Effector memory CD4-positive, alpha-beta T cell (primary cell): ENCODE measurements at regions not wholly inside any gene's neighbourhood (a gene's known extent, or its start where the extent isn't known, plus 50 kb on each side); places are given as distances from the start of the nearest gene placed in this dataset.
"Not testable (repeated sequence)": the region's sequence is repeated elsewhere in the genome, so short reads cannot be mapped to it uniquely, and the experiment has no call there.

Experiments used
- DNase-seq, 3 donors: peaks; one replicate each; pipeline ENCODE4 v3.0.0-alpha.2; 2020
- H3K27ac ChIP-seq: 2 replicates; pipeline ENCODE4 v1.7.0; 2013; ENCODE audit warnings: mild to moderate bottlenecking, low read length, moderate library complexity; ENCODE audit not compliant: insufficient read depth, poor library complexity, severe bottlenecking
- H3K27me3 ChIP-seq: replicated peaks from 2 replicates; pipeline ENCODE4 v1.7.0; 2013; ENCODE audit warnings: mild to moderate bottlenecking, low read length; ENCODE audit not compliant: insufficient read depth, control insufficient read depth, poor library complexity, severe bottlenecking
- H3K36me3 ChIP-seq: 2 replicates; pipeline ENCODE4 v1.7.0; 2013; ENCODE audit warnings: mild to moderate bottlenecking, low read length, moderate library complexity; ENCODE audit not compliant: control insufficient read depth, insufficient read depth
- H3K4me1 ChIP-seq: 2 replicates; pipeline ENCODE4 v1.7.0; 2013; ENCODE audit warnings: low read length, mild to moderate bottlenecking; ENCODE audit not compliant: control insufficient read depth, insufficient read depth, poor library complexity, severe bottlenecking
- H3K4me3 ChIP-seq: 2 replicates; pipeline ENCODE4 v1.7.0; 2013; ENCODE audit warnings: low read length, low read depth, mild to moderate bottlenecking; ENCODE audit not compliant: insufficient read depth, poor library complexity, severe bottlenecking
- H3K9me3 ChIP-seq: 2 replicates; pipeline ENCODE4 v1.7.0; 2013; ENCODE audit warnings: mild to moderate bottlenecking, low read length, moderate library complexity; ENCODE audit not compliant: control insufficient read depth

DNA sequence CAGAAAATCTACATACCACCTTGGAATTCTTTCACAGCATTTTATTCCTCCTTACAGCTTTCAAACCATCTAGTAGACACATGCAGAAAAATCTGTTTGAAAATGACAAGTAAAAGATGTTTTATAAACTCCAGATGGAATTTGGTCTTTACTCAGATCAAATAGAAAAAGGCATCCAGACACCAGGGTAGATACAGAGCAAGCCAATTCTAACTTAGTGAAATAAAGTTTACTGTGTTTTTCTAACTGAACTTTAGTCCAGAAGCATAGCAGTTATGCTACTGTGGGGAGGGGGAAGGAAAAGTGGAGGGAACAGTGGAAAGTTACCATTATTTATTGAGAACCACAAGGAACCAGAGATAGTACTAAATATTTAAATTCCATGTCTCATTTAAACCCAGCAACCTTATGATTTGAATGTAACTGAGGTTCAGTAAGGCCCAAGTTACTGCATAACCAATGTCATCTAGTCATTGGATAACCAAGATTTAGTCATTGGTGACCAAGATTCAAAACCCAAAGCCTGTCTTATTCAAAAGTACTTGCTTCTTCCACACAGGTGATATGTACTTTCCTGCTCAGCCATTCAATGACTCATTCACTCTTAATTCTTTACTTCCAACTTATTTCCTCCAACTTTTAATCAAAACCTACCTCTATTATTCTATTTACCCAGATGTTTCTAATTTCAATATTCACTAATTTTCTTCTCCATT lies 57.7 kb downstream of the RAD51AP2 start:
- no peaks in the 10 kb centered on the region for H3K4me1 ChIP-seq
- H3K9me3 ChIP-seq: no peaks in the 10 kb centered on the region
- no peak overlapping the region for H3K27ac ChIP-seq
- DNase-seq: no peak
- no peaks in the 10 kb centered on the region for H3K36me3 ChIP-seq
- no peaks in the 10 kb centered on the region for H3K27me3 ChIP-seq
- no peak overlapping the region for H3K4me3 ChIP-seq

DNA sequence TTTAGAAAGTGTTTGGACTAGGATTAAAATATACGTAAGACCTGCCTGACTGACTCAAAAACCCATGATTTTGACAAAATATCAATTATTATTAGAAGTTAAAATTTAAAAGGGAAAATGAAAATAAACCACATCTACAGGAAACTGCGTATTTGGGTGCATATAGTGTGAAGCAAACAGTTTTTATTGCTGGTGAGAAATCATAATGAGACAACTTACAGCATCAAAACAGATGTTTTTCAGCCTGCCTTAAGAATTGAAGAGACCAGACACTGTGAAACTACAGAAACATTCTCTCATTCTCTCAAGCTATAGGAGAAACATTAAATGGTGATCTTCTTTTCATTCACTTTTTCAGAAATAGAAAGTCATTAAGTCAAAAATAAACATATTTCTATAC lies 62.9 kb downstream of the RAD51AP2 start:
- Histone ChIP-seq H3K4me3 (no peak overlapping the region), H3K9me3 (no peaks in the 10 kb centered on the region), H3K27ac (no peak overlapping the region), H3K36me3 (no peaks in the 10 kb centered on the region), H3K4me1 (no peaks in the 10 kb centered on the region), H3K27me3 (no peaks in the 10 kb centered on the region)
- DNase-seq: no peak

DNA sequence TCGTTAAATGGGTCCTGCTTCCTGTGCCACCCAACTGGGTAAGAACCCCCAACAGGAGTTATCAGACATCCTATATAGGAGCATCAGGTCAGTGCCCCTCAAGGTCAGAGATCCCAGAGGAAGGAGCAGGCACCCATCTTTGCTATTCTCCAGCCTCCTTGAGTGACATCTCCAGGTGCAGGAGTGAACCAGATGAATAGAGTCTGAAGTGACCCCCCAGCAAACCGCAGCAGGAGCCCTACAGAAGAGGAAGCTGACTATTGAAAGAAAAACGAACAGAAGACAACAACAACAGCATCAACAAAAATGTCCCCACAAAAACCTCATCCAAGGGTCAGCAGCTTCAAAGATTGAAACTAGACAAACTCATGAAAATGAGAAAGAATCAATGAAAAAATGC lies 72.0 kb downstream of the RAD51AP2 start:
- H3K4me1 ChIP-seq, H3K36me3 ChIP-seq, H3K9me3 ChIP-seq, H3K27me3 ChIP-seq, H3K27ac ChIP-seq, H3K4me3 ChIP-seq, DNase-seq: not testable (repeated sequence)

DNA sequence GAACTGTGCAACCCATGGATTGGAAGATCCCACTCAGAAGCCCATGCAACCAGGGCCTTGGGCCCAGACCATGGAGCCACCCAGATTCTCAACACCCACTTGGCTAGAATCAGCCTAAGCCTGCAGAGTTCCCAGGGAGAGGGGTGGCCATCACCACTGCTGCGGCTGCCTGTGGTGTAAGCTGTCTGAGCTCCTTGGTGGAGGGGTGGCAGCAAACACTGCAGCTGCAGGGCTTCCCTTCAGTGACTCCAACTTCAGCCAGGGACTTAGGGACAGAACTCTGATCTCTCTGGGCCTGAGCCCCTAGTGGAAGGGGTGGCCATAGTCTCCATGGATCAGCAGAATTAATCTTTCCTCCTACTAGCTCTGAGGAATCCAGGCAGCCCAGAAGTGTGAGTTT lies 72.5 kb downstream of the RAD51AP2 start:
- Histone ChIP-seq H3K4me3 (no peak overlapping the region), H3K4me1 (no peaks in the 10 kb centered on the region), H3K36me3 (no peaks in the 10 kb centered on the region), H3K9me3 (no peaks in the 10 kb centered on the region), H3K27me3 (no peaks in the 10 kb centered on the region), H3K27ac (no peak overlapping the region)
- DNase-seq: no peak

DNA sequence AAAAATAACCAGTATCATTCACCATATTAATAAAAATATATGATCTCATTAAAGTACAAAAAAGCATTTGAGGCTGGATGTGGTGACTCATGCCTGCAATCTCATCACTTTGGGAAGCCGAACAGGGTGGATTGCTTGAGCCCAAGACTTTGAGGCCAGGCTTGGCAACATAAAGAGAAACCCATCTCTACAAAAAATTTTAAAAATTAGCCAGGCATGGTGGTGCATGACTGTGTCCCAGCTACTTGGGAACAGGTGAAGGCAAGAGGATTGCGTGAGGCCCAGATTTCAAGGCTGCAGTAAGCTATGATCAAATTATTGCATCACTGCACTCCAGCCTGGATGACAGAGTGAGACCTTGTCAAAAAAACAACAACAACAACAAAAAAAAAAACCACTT lies 75.9 kb downstream of the RAD51AP2 start:
- Histone ChIP-seq H3K9me3 (no peaks in the 10 kb centered on the region), H3K4me1 (no peaks in the 10 kb centered on the region), H3K27ac (no peak overlapping the region), H3K36me3 (no peaks in the 10 kb centered on the region), H3K4me3 (no peak overlapping the region), H3K27me3 (no peaks in the 10 kb centered on the region)
- DNase-seq: no peak

DNA sequence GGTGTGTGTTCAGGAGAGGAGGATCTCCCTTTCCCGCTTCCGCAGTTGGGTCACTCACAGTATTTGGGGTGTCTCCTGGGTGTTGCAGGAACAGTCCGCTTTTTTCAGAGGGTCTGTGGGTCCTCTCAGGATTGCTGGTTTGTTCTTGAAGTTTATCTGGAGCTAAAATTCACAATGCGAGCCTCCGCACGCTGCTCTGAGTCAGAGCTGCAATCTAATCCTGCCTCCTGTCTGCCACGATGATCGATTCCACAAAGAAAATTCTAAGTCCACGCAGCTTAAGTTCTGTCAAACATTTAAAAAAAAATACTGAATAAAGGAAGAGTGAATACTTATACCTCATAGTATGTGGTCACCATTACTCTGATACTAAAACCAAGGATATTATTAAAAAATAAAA lies 76.5 kb downstream of the RAD51AP2 start:
- Histone ChIP-seq H3K27me3 (no peaks in the 10 kb centered on the region), H3K9me3 (no peaks in the 10 kb centered on the region), H3K27ac (no peak overlapping the region), H3K4me1 (no peaks in the 10 kb centered on the region), H3K4me3 (no peak overlapping the region), H3K36me3 (no peaks in the 10 kb centered on the region)
- no peak for DNase-seq

DNA sequence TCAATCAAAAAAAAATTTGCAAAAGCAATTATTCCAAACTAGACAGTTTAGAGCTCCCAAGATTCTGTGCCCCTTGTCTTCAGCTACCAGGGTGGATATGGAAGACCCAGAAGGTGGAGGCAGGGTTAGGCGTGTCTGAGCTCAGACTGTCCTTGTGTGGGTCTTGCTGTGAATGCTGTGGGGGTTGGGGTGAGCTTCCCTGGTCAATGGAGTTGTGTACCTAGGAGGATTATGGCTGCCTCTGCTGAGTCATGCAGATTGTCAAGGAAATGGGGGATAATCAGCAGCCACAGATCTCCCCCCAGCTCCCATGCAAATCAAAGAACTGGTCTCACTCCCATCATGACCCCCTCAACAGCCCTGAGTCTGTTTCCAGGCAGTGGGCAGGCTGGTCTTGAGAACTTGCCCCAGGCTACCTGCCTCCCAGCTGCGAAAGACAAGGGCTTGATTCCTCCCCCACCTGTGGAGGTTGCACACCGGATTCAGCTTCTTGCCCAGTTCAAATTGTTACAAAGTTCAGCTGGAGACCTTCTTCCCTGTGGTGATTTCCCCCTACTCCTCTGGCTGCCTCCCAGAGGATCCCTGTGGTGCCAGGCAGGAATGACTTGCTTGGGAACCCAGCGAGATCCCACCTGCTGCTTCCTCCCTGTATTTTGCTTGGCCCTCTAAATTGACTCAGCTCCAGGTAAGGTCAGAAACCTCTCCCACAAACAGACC lies 77.0 kb downstream of the RAD51AP2 start:
- DNase-seq: no peak
- Histone ChIP-seq H3K4me1 (no peaks in the 10 kb centered on the region), H3K27ac (no peak overlapping the region), H3K9me3 (no peaks in the 10 kb centered on the region), H3K27me3 (no peaks in the 10 kb centered on the region), H3K36me3 (no peaks in the 10 kb centered on the region), H3K4me3 (no peak overlapping the region)

DNA sequence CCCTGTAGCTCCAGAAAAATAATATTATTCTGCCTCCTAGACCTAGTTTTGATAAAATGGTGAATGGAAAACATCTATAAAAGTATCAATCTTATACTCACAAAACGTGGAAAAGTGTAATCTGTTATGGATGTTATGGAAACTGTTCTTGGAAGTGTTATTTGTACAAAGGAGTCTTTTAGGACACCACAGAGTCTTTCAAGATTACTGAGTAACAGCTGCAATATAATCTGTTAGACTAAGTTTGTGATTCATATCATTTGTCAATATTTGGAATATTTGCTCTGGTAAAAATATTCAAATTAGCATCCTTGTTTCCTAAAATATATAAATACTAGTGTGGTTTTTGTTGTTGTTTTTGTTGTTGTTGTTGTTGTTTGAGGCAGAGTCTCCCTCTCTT lies 87.9 kb downstream of the RAD51AP2 start:
- no peak overlapping the region for H3K4me3 ChIP-seq
- no peaks in the 10 kb centered on the region for H3K27me3 ChIP-seq
- no peaks in the 10 kb centered on the region for H3K36me3 ChIP-seq
- H3K4me1 ChIP-seq: no peaks in the 10 kb centered on the region
- DNase-seq: no peak
- no peaks in the 10 kb centered on the region for H3K9me3 ChIP-seq
- H3K27ac ChIP-seq: no peak overlapping the region

DNA sequence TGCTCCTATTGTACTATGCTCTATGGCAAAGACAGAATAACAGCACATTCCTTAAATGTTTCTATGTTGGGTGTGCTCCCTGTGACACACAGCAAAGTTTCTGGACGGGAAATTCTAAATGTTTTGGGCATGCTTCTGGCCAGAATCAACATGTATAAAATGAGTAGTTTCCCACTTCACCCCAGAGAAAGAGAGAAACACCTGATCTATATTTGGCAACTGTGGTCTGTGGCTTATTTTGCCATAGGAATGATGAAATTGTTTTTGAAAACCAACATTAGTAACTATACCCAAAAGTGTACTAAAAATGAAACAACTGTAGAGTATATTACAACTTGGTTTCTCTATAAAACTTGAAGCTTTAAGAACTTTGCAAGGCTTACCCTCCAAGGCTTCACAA lies 89.1 kb downstream of the RAD51AP2 start:
- no peak overlapping the region for H3K27ac ChIP-seq
- H3K36me3 ChIP-seq: no peaks in the 10 kb centered on the region
- H3K9me3 ChIP-seq: no peaks in the 10 kb centered on the region
- H3K4me3 ChIP-seq: no peak overlapping the region
- H3K27me3 ChIP-seq: no peaks in the 10 kb centered on the region
- DNase-seq: no peak
- H3K4me1 ChIP-seq: no peaks in the 10 kb centered on the region

DNA sequence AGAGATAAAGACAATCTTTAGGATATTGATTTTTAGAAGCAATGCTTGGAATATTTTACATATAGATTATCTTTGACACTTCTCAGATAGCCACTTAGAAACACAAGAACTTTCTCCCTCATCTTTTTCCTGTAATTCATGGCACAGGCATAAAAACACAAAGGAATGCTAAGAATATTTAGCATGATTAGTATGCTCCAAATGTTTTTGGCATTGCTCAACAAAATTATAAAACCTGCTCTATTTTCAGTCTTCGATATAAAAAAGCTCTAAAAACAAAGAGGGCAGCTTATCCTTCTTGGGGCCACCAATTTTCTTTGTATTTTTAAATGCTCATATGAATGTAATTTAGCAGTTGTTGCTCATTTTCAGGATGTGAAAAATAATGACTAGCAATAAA lies 90.8 kb downstream of the RAD51AP2 start:
- DNase-seq: no peak
- Histone ChIP-seq H3K4me1 (no peaks in the 10 kb centered on the region), H3K9me3 (no peaks in the 10 kb centered on the region), H3K27ac (no peak overlapping the region), H3K4me3 (no peak overlapping the region), H3K27me3 (no peaks in the 10 kb centered on the region), H3K36me3 (no peaks in the 10 kb centered on the region)
